ENCODE measurements at regions not wholly inside any gene's neighbourhood (a gene's known extent, or its start where the extent isn't known, plus 50 kb on each side); places are given as distances from the start of the nearest gene placed in this dataset.

GRCh38 chr1:55813618-55814017 lies 598.5 kb upstream of the USP24 start:
- in situ Hi-C loops (cut with MboI; ENCODE audit: low sequenced_read_pairs, unreplicated experiment), result no loop called here
- TF ChIP-seq CTCF (IDR thresholded peaks at IDR 0.05; ENCODE audit: borderline replicate concordance, control extremely low read depth, extremely low read depth, insufficient read depth, missing control alignments), result no peak
- DNase-seq (ENCODE audit: low spot score), result no peak

- no peak for TF ChIP-seq CTCF (IDR thresholded peaks at IDR 0.05; ENCODE audit: borderline replicate concordance, control extremely low read depth, extremely low read depth, insufficient read depth, missing control alignments)
- in situ Hi-C loops (cut with MboI; ENCODE audit: low sequenced_read_pairs, unreplicated experiment), result no loop called here
- DNase-seq (ENCODE audit: low spot score), result no peak
These were observed 597.1 kb upstream of the USP24 start for GRCh38 chr1:55812281-55812680.

- no peak for TF ChIP-seq CTCF (IDR thresholded peaks at IDR 0.05; ENCODE audit: borderline replicate concordance, control extremely low read depth, extremely low read depth, insufficient read depth, missing control alignments)
- in situ Hi-C loops (cut with MboI; ENCODE audit: low sequenced_read_pairs, unreplicated experiment), result no loop called here
- no peak for DNase-seq (ENCODE audit: low spot score)
These were observed 593.1 kb upstream of the USP24 start for GRCh38 chr1:55808263-55808662.

GRCh38 chr1:55803429-55803828 lies 588.3 kb upstream of the USP24 start:
- no peak for DNase-seq (ENCODE audit: low spot score)
- no peak for TF ChIP-seq CTCF (IDR thresholded peaks at IDR 0.05; ENCODE audit: borderline replicate concordance, control extremely low read depth, extremely low read depth, insufficient read depth, missing control alignments)
- in situ Hi-C loops (cut with MboI; ENCODE audit: low sequenced_read_pairs, unreplicated experiment), result no loop called here

- TF ChIP-seq CTCF (IDR thresholded peaks at IDR 0.05; ENCODE audit: borderline replicate concordance, control extremely low read depth, extremely low read depth, insufficient read depth, missing control alignments), result no peak
- no peak for DNase-seq (ENCODE audit: low spot score)
- in situ Hi-C loops (cut with MboI; ENCODE audit: low sequenced_read_pairs, unreplicated experiment), result no loop called here
These were observed 586.3 kb upstream of the USP24 start for GRCh38 chr1:55801481-55801880.

- TF ChIP-seq CTCF (IDR thresholded peaks at IDR 0.05; ENCODE audit: borderline replicate concordance, control extremely low read depth, extremely low read depth, insufficient read depth, missing control alignments), result no peak
- no peak for DNase-seq (ENCODE audit: low spot score)
- in situ Hi-C loops (cut with MboI; ENCODE audit: low sequenced_read_pairs, unreplicated experiment), result no loop called here
These were observed 585.3 kb upstream of the USP24 start for GRCh38 chr1:55800503-55800902.

- no peak for TF ChIP-seq CTCF (IDR thresholded peaks at IDR 0.05; ENCODE audit: borderline replicate concordance, control extremely low read depth, extremely low read depth, insufficient read depth, missing control alignments)
- no peak for DNase-seq (ENCODE audit: low spot score)
- in situ Hi-C loops (cut with MboI; ENCODE audit: low sequenced_read_pairs, unreplicated experiment), result no loop called here
These were observed 578.7 kb upstream of the USP24 start for GRCh38 chr1:55793856-55794255.

Data from GM13976 (cell line).